Immature natural killer cell (primary cell): ENCODE measurements at regions not wholly inside any gene's neighbourhood (a gene's known extent, or its start where the extent isn't known, plus 50 kb on each side); places are given as distances from the start of the nearest gene placed in this dataset.

Experiments
- DNase-seq, 3 donors: peaks; one replicate each; pipeline ENCODE4 v3.0.0; 2022; ENCODE audit warnings: mixed read lengths in 1 of 3
- H3K27ac Mint-ChIP-seq, 6 donors: one replicate each; pipeline ENCODE4 v1.8.0; 2020; ENCODE audit warnings: mixed read lengths in 6 of 6, mild to moderate bottlenecking in 5 of 6, inconsistent platforms in 4 of 6, moderate library complexity in 3 of 6
- H3K27me3 Mint-ChIP-seq, 3 donors: one replicate each; pipeline ENCODE4 v1.8.0; 2020 to 2021; ENCODE audit warnings: low read depth in 3 of 3, mild to moderate bottlenecking in 3 of 3, mixed read lengths in 3 of 3, moderate library complexity in 3 of 3, inconsistent platforms in 1 of 3
- H3K36me3 Mint-ChIP-seq, 3 donors: one replicate each; pipeline ENCODE4 v1.8.0; 2020; ENCODE audit warnings: mixed read lengths in 3 of 3, inconsistent platforms in 2 of 3, mild to moderate bottlenecking in 2 of 3
- H3K4me1 Mint-ChIP-seq, 2 donors: one replicate each; pipeline ENCODE4 v1.8.0; 2020; ENCODE audit warnings: inconsistent platforms in 2 of 2, mild to moderate bottlenecking in 2 of 2, mixed read lengths in 2 of 2, moderate library complexity in 1 of 2
- H3K4me3 Mint-ChIP-seq, 5 donors: one replicate each; pipeline ENCODE4 v1.8.0; 2020; ENCODE audit warnings: mild to moderate bottlenecking in 5 of 5, mixed read lengths in 5 of 5, inconsistent platforms in 3 of 5, moderate library complexity in 3 of 5
- H3K9me3 Mint-ChIP-seq, 6 donors: one replicate each; pipeline ENCODE4 v1.8.0; 2020; ENCODE audit warnings: mild to moderate bottlenecking in 6 of 6, mixed read lengths in 6 of 6, inconsistent platforms in 4 of 6, moderate library complexity in 3 of 6

- Mint-ChIP-seq H3K27ac (no peak overlapping the region), H3K4me1 (no peaks in the 10 kb centered on the region), H3K36me3 (no peaks in the 10 kb centered on the region), H3K27me3 (peaks cover 0 to 5% (median 1%) of the 10 kb centered on the region in 3 donors), H3K4me3 (no peak overlapping the region), H3K9me3 (peaks cover 0 to 14% (median 0%) of the 10 kb centered on the region in 6 donors)
- no peak for DNase-seq
Observed at GRCh38 chr4:20456407-20456806, 204.7 kb downstream of the SLIT2 start.

GRCh38 chr4:20462426-20463175 lies 210.9 kb downstream of the SLIT2 start:
- H3K27me3 Mint-ChIP-seq, result peaks cover 0 to 2% (median 0%) of the 10 kb centered on the region in 3 donors
- no peaks in the 10 kb centered on the region for H3K36me3 Mint-ChIP-seq
- H3K4me3 Mint-ChIP-seq, result no peak overlapping the region
- DNase-seq, result no peak
- no peak overlapping the region for H3K27ac Mint-ChIP-seq
- no peaks in the 10 kb centered on the region for H3K4me1 Mint-ChIP-seq
- no peaks in the 10 kb centered on the region for H3K9me3 Mint-ChIP-seq

GRCh38 chr4:20463176-20463430 lies 211.4 kb downstream of the SLIT2 start:
- no peak overlapping the region for H3K27ac Mint-ChIP-seq
- no peak for DNase-seq
- H3K27me3 Mint-ChIP-seq, result peaks cover 0 to 2% (median 0%) of the 10 kb centered on the region in 3 donors
- H3K4me3 Mint-ChIP-seq, result no peak overlapping the region
- no peaks in the 10 kb centered on the region for H3K9me3 Mint-ChIP-seq
- H3K4me1 Mint-ChIP-seq, result no peaks in the 10 kb centered on the region
- no peaks in the 10 kb centered on the region for H3K36me3 Mint-ChIP-seq

- Mint-ChIP-seq H3K9me3 (no peaks in the 10 kb centered on the region), H3K4me1 (no peaks in the 10 kb centered on the region), H3K4me3 (no peak overlapping the region), H3K36me3 (no peaks in the 10 kb centered on the region), H3K27ac (no peak overlapping the region), H3K27me3 (peaks cover 0 to 2% (median 0%) of the 10 kb centered on the region in 3 donors)
- DNase-seq, result no peak
Observed at GRCh38 chr4:20464381-20464780, 212.7 kb downstream of the SLIT2 start.

GRCh38 chr4:20474119-20474518 lies 222.4 kb downstream of the SLIT2 start:
- no peak for DNase-seq
- H3K27me3 Mint-ChIP-seq, result peaks cover 0 to 5% (median 3%) of the 10 kb centered on the region in 3 donors

GRCh38 chr4:20478412-20478811 lies 221.8 kb upstream of the PACRGL start:
- Mint-ChIP-seq H3K36me3 (no peaks in the 10 kb centered on the region), H3K27me3 (peaks cover 0 to 3% (median 0%) of the 10 kb centered on the region in 3 donors), H3K9me3 (peaks cover 0 to 3% (median under 1%) of the 10 kb centered on the region in 6 donors), H3K4me3 (no peak overlapping the region), H3K27ac (no peak overlapping the region), H3K4me1 (no peaks in the 10 kb centered on the region)
- no peak for DNase-seq

More at GRCh38 chr4:20474119-20474518, 222.4 kb downstream of the SLIT2 start:
- Mint-ChIP-seq H3K36me3 (no peaks in the 10 kb centered on the region), H3K4me1 (no peaks in the 10 kb centered on the region), H3K27ac (no peak overlapping the region), H3K9me3 (peaks cover 0 to 4% (median under 1%) of the 10 kb centered on the region in 6 donors), H3K4me3 (no peak overlapping the region)

- Mint-ChIP-seq H3K36me3 (no peaks in the 10 kb centered on the region), H3K4me1 (no peaks in the 10 kb centered on the region), H3K9me3 (peaks cover 0 to 5% (median 0%) of the 10 kb centered on the region in 6 donors), H3K27ac (no peak overlapping the region), H3K27me3 (peaks cover 0 to 3% (median 2%) of the 10 kb centered on the region in 3 donors), H3K4me3 (no peak overlapping the region)
- no peak for DNase-seq
Observed at GRCh38 chr4:20480165-20480947, 219.9 kb upstream of the PACRGL start.

GRCh38 chr4:20483416-20483815 lies 216.8 kb upstream of the PACRGL start:
- Mint-ChIP-seq H3K27me3 (peaks cover 0 to 2% (median 2%) of the 10 kb centered on the region in 3 donors), H3K4me1 (no peaks in the 10 kb centered on the region), H3K27ac (no peak overlapping the region), H3K4me3 (no peak overlapping the region), H3K9me3 (peaks cover 0 to 2% (median 0%) of the 10 kb centered on the region in 6 donors), H3K36me3 (no peaks in the 10 kb centered on the region)
- DNase-seq, result no peak

- Mint-ChIP-seq H3K27me3 (peaks cover 0 to 4% (median 0%) of the 10 kb centered on the region in 3 donors), H3K36me3 (no peaks in the 10 kb centered on the region), H3K4me3 (no peak overlapping the region), H3K9me3 (peaks cover 0 to 4% (median 0%) of the 10 kb centered on the region in 6 donors), H3K27ac (no peak overlapping the region), H3K4me1 (no peaks in the 10 kb centered on the region)
- no peak for DNase-seq
Observed at GRCh38 chr4:20486433-20486832, 213.8 kb upstream of the PACRGL start.

GRCh38 chr4:20487446-20487845 lies 212.8 kb upstream of the PACRGL start:
- H3K9me3 Mint-ChIP-seq, result peaks cover 0 to 4% (median 0%) of the 10 kb centered on the region in 6 donors
- no peak overlapping the region for H3K27ac Mint-ChIP-seq
- H3K27me3 Mint-ChIP-seq, result peaks cover 0 to 4% (median 0%) of the 10 kb centered on the region in 3 donors
- DNase-seq, result no peak
- no peak overlapping the region for H3K4me3 Mint-ChIP-seq
- H3K36me3 Mint-ChIP-seq, result no peaks in the 10 kb centered on the region
- H3K4me1 Mint-ChIP-seq, result no peaks in the 10 kb centered on the region

GRCh38 chr4:20487852-20488251 lies 212.4 kb upstream of the PACRGL start:
- Mint-ChIP-seq H3K9me3 (peaks cover 0 to 4% (median 0%) of the 10 kb centered on the region in 6 donors), H3K27me3 (peaks cover 0 to 4% (median 0%) of the 10 kb centered on the region in 3 donors), H3K4me3 (no peak overlapping the region), H3K27ac (no peak overlapping the region), H3K36me3 (no peaks in the 10 kb centered on the region), H3K4me1 (no peaks in the 10 kb centered on the region)
- no peak for DNase-seq

- Mint-ChIP-seq H3K36me3 (no peaks in the 10 kb centered on the region), H3K27me3 (peaks cover 0 to 3% (median 2%) of the 10 kb centered on the region in 3 donors), H3K27ac (no peak overlapping the region), H3K4me3 (no peak overlapping the region), H3K4me1 (no peaks in the 10 kb centered on the region), H3K9me3 (peaks cover 0 to 7% (median 2%) of the 10 kb centered on the region in 6 donors)
- no peak for DNase-seq
Observed at GRCh38 chr4:20490734-20491133, 209.5 kb upstream of the PACRGL start.

- H3K4me3 Mint-ChIP-seq, result no peak overlapping the region
- H3K9me3 Mint-ChIP-seq, result peaks cover 0 to 7% (median 2%) of the 10 kb centered on the region in 6 donors
- H3K4me1 Mint-ChIP-seq, result no peaks in the 10 kb centered on the region
- H3K27me3 Mint-ChIP-seq, result peaks cover 0 to 3% (median 0%) of the 10 kb centered on the region in 3 donors
- DNase-seq, result no peak
- no peaks in the 10 kb centered on the region for H3K36me3 Mint-ChIP-seq
- H3K27ac Mint-ChIP-seq, result no peak overlapping the region
Observed at GRCh38 chr4:20493761-20494353, 206.4 kb upstream of the PACRGL start.

GRCh38 chr4:20496068-20496467 lies 204.2 kb upstream of the PACRGL start:
- Mint-ChIP-seq H3K4me1 (no peaks in the 10 kb centered on the region), H3K27ac (no peak overlapping the region), H3K4me3 (no peak overlapping the region), H3K36me3 (no peaks in the 10 kb centered on the region), H3K9me3 (peaks cover 0 to 7% (median 0%) of the 10 kb centered on the region in 6 donors), H3K27me3 (peaks cover 0 to 3% (median 0%) of the 10 kb centered on the region in 3 donors)
- no peak for DNase-seq
